HepG2 (cell line): ENCODE measurements at regions not wholly inside any gene's neighbourhood (a gene's known extent, or its start where the extent isn't known, plus 50 kb on each side); places are given as distances from the start of the nearest gene placed in this dataset.

Source experiments
- ATAC-seq: fragments of 200-7000 bp; cut with Tn5 transposase; 3 replicates; pipeline ENCODE4 v1.9.1; 2020; ENCODE audit warnings: mild to moderate bottlenecking, moderate library complexity
- BruUV-seq: library from RNA; stranded (reverse); fragments of 400-500 nt; replicated peaks from 2 replicates; lab custom pipeline; 2021; lab: Mats Ljungman, UMichigan
- CTCF ChIA-PET: fragments of 300-600 bp; formaldehyde crosslinking; extraction: SDS; loops from one replicate; lab custom pipeline; 2021; ENCODE audit warnings: low total read pairs, inconsistent platforms, low intra/inter-chr PET ratio; lab: Yijun Ruan, JAX
- POLR2A ChIA-PET: fragments of 350-600 bp; sonication (Branson Sonifier 250); formaldehyde crosslinking; loops from one replicate; lab custom pipeline; 2020; ENCODE audit warnings: antibody characterized with exemption, inconsistent platforms; lab: Yijun Ruan, JAX
- DNase-seq: peaks from one replicate; pipeline ENCODE4 v3.0.0-alpha.2; 2015; ENCODE audit warnings: low spot score
- FAIRE-seq: peaks from 3 replicates; lab custom pipeline; 2011; peaks lifted over from hg19 to GRCh38; lab: Jason Lieb, UNC
- H2AFZ ChIP-seq: one replicate; pipeline ENCODE4 v1.6.1; 2011; ENCODE audit warnings: low read length, inconsistent platforms
- H3K27ac ChIP-seq: fragments of 300-600 bp; 3 replicates; pipeline ENCODE4 v1.8.0; 2011; ENCODE audit warnings: mixed run types, mild to moderate bottlenecking, mixed read lengths, low read length, inconsistent platforms; ENCODE audit not compliant: insufficient read depth; ENCODE audit errors: extremely low read length
- H3K27me3 ChIP-seq, 2 experiments: fragments of 200-600 bp in 1 of 2; 2 replicates in 1 of 2; 3 replicates in 1 of 2; pipeline versions ENCODE4 v1.6.0 to v1.8.0; 2011; ENCODE audit warnings: low read length in 2 of 2, mild to moderate bottlenecking in 2 of 2, moderate library complexity in 2 of 2, inconsistent platforms in 1 of 2; ENCODE audit not compliant: insufficient read depth in 2 of 2, control insufficient read depth in 1 of 2
- H3K36me3 ChIP-seq, 2 experiments: fragments of 200-600 bp in 1 of 2; replicated peaks in 1 of 2; 2 replicates in 1 of 2; 3 replicates in 1 of 2; pipeline versions ENCODE4 v1.5.1 to v1.8.0; 2011; ENCODE audit warnings: low read length in 2 of 2, inconsistent platforms in 1 of 2; ENCODE audit not compliant: insufficient read depth in 2 of 2, control insufficient read depth in 1 of 2
- H3K4me1 ChIP-seq: 2 replicates; pipeline ENCODE4 v1.5.1; 2012; ENCODE audit warnings: low read length, inconsistent platforms; ENCODE audit not compliant: insufficient read depth
- H3K4me2 ChIP-seq: 2 replicates; pipeline ENCODE4 v1.6.0; 2011; ENCODE audit warnings: low read depth, low read length, inconsistent platforms
- H3K4me3 ChIP-seq, 3 experiments: fragments of 200-600 bp in 1 of 3; sonication (generic), shearing (Covaris generic) in 1 of 3; replicated peaks in 1 of 3; 2 replicates each; pipeline ENCODE4 v1.5.1; 2011 to 2016; ENCODE audit warnings: low read length in 3 of 3, inconsistent platforms in 2 of 3, low read depth in 2 of 3, mild to moderate bottlenecking in 2 of 3, control low read depth in 1 of 3, mixed read lengths in 1 of 3; ENCODE audit not compliant: insufficient read depth in 1 of 3
- H3K79me2 ChIP-seq: one replicate; pipeline ENCODE4 v1.6.1; 2011; ENCODE audit warnings: low read length, inconsistent platforms; ENCODE audit not compliant: insufficient read depth
- H3K9ac ChIP-seq: 2 replicates; pipeline ENCODE4 v1.6.0; 2011; ENCODE audit warnings: mild to moderate bottlenecking, low read depth, low read length, inconsistent platforms; ENCODE audit not compliant: insufficient read depth
- H3K9me3 ChIP-seq: 2 replicates; pipeline ENCODE4 v1.5.1; 2012; ENCODE audit warnings: mild to moderate bottlenecking, low read length
- H4K20me1 ChIP-seq: 2 replicates; pipeline ENCODE4 v1.6.0; 2011; ENCODE audit warnings: inconsistent platforms, mild to moderate bottlenecking, low read length, moderate library complexity; ENCODE audit not compliant: insufficient read depth
- ARID2 ChIP-seq: sonication (generic); formaldehyde crosslinking; IDR thresholded peaks from 2 replicates; pipeline ENCODE4 v1.8.1; 2022; ENCODE audit warnings: mild to moderate bottlenecking, missing genetic modification reagents, borderline replicate concordance
- CHCHD3 ChIP-seq: sonication (generic); formaldehyde crosslinking; IDR thresholded peaks from 2 replicates; pipeline ENCODE4 v1.8.0; 2022; ENCODE audit warnings: mild to moderate bottlenecking, missing genetic modification reagents, moderate library complexity
- HIVEP1 ChIP-seq: sonication (generic); formaldehyde crosslinking; IDR thresholded peaks from 2 replicates; pipeline ENCODE4 v1.4.0; 2020; ENCODE audit warnings: mild to moderate bottlenecking, missing genetic modification reagents
- HMGA1 ChIP-seq: sonication (generic); formaldehyde crosslinking; conservative IDR thresholded peaks from 2 replicates; pipeline ENCODE4 v1.4.0; 2020; ENCODE audit warnings: missing genetic modification reagents
- KAT8 ChIP-seq: IDR thresholded peaks from 2 replicates; pipeline ENCODE4 v1.6.1; 2016; ENCODE audit warnings: missing genetic modification reagents, missing compliant biosample characterization
- MXI1 ChIP-seq: IDR thresholded peaks from 3 replicates; pipeline ENCODE4 v1.6.1; 2012; ENCODE audit warnings: low read depth, low read length, inconsistent platforms, borderline replicate concordance
- NFRKB ChIP-seq: fragments of 450-650 bp; IDR thresholded peaks from 2 replicates; pipeline ENCODE4 v1.6.1; 2017
- NFYB ChIP-seq: sonication (generic); formaldehyde crosslinking; IDR thresholded peaks from 2 replicates; pipeline ENCODE4 v1.4.0; 2020; ENCODE audit warnings: missing genetic modification reagents
- PPARG ChIP-seq: conservative IDR thresholded peaks from 2 replicates; pipeline ENCODE4 v1.6.1; 2016; ENCODE audit warnings: missing biosample characterization, missing genetic modification reagents
- PTBP1 ChIP-seq: fragments of 200-400 bp; formaldehyde crosslinking; IDR thresholded peaks from 2 replicates; pipeline ENCODE4 v1.6.1; 2018; ENCODE audit warnings: low read length, low read depth; ENCODE audit not compliant: poor library complexity, severe bottlenecking
- ZFP36 ChIP-seq: fragments of 150-350 bp; IDR thresholded peaks from 2 replicates; pipeline ENCODE4 v1.6.1; 2018; ENCODE audit warnings: borderline replicate concordance, low read length, low read depth; ENCODE audit not compliant: partially characterized antibody
- ZFP82 ChIP-seq: sonication (generic); formaldehyde crosslinking; IDR thresholded peaks from 2 replicates; pipeline ENCODE4 v1.5.1; 2020; ENCODE audit warnings: mild to moderate bottlenecking, missing genetic modification reagents, borderline replicate concordance
- ZNF354B ChIP-seq: sonication (generic); formaldehyde crosslinking; IDR thresholded peaks from 2 replicates; pipeline ENCODE4 v1.8.0; 2022; ENCODE audit warnings: mild to moderate bottlenecking, missing genetic modification reagents
- ZNF530 ChIP-seq: sonication (generic); formaldehyde crosslinking; IDR thresholded peaks from 2 replicates; pipeline ENCODE4 v1.5.0; 2020; ENCODE audit warnings: low read depth, mild to moderate bottlenecking, missing genetic modification reagents
- ZNF709 ChIP-seq: sonication (generic); formaldehyde crosslinking; IDR thresholded peaks from 2 replicates; pipeline ENCODE4 v1.5.0; 2020; ENCODE audit warnings: mild to moderate bottlenecking, missing genetic modification reagents
- ZNF749 ChIP-seq: sonication (generic); formaldehyde crosslinking; IDR thresholded peaks from 2 replicates; pipeline ENCODE4 v1.8.0; 2022; ENCODE audit warnings: mild to moderate bottlenecking, missing genetic modification reagents, moderate library complexity, borderline replicate concordance
- ZNF879 ChIP-seq: sonication (generic); formaldehyde crosslinking; IDR thresholded peaks from 2 replicates; pipeline ENCODE4 v1.8.1; 2023; ENCODE audit warnings: missing genetic modification reagents
- ZNF883 ChIP-seq: sonication (generic); formaldehyde crosslinking; IDR thresholded peaks from 2 replicates; pipeline ENCODE4 v1.5.1; 2020; ENCODE audit warnings: mild to moderate bottlenecking, missing genetic modification reagents; ENCODE audit errors: not compliant biosample characterization
- WGBS: methylation state at CpG from one replicate; pipeline ENCODE4 v1.1.6; 2017; ENCODE audit warnings: low lambda C conversion rate; 5-methylcytosine and 5-hydroxymethylcytosine counted together
- in situ Hi-C: cut with HindIII; loops from 2 replicates; pipeline ENCODE4 v1.10.0; 2017; ENCODE audit warnings: low pct_unique_long_range_greater_than_20kb; ENCODE audit not compliant: extremely low pct_ligation_motif_present
- intact Hi-C: fragments of 100-400 bp; cut with micrococcal nuclease; formaldehyde crosslinking; loops from one replicate; pipeline ENCODE4 v1.10.0; 2022; ENCODE audit not compliant: unreplicated experiment
- TF ChIP-seq, protein P1 (sequence below): IDR thresholded peaks from 2 replicates; pipeline ENCODE4 v1.6.1; 2012; ENCODE audit warnings: low read length, improper control_type of control experiment

DNA sequence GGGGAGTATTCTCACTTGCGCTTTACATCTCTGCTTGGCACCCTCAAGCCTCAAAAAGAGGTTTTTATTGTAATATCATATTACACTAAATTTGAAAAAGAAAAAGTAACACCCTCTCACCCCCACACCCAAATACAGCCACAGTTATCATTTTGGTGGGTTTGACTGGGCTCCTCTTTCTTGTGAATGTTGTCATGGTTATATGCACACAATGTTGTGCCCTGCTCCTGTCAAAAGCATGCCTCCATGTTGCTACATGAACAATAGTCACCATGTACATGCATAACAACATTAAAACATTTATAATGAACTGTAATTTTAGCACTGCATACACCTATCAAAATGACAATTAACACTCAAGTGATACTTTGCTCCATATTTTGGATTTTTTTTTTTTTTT, 100.2 kb downstream of the BCL2L11 start:
- in situ Hi-C loops (no loop called here), intact Hi-C loops (no loop called here)
- H2AFZ ChIP-seq, result no peak overlapping the region
- CTCF ChIA-PET, result no interaction called here
- POLR2A ChIA-PET, result no interaction called here
- no peak for ATAC-seq
- H3K9me3 ChIP-seq, result peaks cover 4% of the 10 kb centered on the region; the same call in 1 of the 2 replicates
- H3K9ac ChIP-seq, result no peak overlapping the region
- H3K4me2 ChIP-seq, result no peak overlapping the region
- TF ChIP-seq ZNF530 (CRISPR knock-in tag) (no peak), PPARG (CRISPR knock-in tag) (no peak), MXI1 (no peak), ZNF883 (CRISPR knock-in tag) (no peak), NFYB (CRISPR knock-in tag) (no peak), CHCHD3 (CRISPR knock-in tag) (no peak), PTBP1 (no peak), ZNF749 (CRISPR knock-in tag) (no peak), NFRKB (no peak), ZNF709 (CRISPR knock-in tag) (no peak), ZFP36 (no peak), HMGA1 (CRISPR knock-in tag) (no peak), ZNF879 (CRISPR knock-in tag) (no peak), ZFP82 (CRISPR knock-in tag) (no peak), ZNF354B (CRISPR knock-in tag) (no peak), KAT8 (no peak), HIVEP1 (CRISPR knock-in tag) (no peak), ARID2 (no peak)
- TF ChIP-seq, protein P1, sequence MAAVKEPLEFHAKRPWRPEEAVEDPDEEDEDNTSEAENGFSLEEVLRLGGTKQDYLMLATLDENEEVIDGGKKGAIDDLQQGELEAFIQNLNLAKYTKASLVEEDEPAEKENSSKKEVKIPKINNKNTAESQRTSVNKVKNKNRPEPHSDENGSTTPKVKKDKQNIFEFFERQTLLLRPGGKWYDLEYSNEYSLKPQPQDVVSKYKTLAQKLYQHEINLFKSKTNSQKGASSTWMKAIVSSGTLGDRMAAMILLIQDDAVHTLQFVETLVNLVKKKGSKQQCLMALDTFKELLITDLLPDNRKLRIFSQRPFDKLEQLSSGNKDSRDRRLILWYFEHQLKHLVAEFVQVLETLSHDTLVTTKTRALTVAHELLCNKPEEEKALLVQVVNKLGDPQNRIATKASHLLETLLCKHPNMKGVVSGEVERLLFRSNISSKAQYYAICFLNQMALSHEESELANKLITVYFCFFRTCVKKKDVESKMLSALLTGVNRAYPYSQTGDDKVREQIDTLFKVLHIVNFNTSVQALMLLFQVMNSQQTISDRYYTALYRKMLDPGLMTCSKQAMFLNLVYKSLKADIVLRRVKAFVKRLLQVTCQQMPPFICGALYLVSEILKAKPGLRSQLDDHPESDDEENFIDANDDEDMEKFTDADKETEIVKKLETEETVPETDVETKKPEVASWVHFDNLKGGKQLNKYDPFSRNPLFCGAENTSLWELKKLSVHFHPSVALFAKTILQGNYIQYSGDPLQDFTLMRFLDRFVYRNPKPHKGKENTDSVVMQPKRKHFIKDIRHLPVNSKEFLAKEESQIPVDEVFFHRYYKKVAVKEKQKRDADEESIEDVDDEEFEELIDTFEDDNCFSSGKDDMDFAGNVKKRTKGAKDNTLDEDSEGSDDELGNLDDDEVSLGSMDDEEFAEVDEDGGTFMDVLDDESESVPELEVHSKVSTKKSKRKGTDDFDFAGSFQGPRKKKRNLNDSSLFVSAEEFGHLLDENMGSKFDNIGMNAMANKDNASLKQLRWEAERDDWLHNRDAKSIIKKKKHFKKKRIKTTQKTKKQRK, result no peak
- FAIRE-seq, result no peak
- 100% methylated on average over 1 of the region's 1 CpG for WGBS
- no peaks in the 10 kb centered on the region for H3K27me3 ChIP-seq
- H3K4me3 ChIP-seq, result no peak overlapping the region
- DNase-seq, result no peak
- no peaks in the 10 kb centered on the region for H3K79me2 ChIP-seq
- no peaks in the 10 kb centered on the region for H3K4me1 ChIP-seq
- H3K36me3 ChIP-seq, result peaks cover 0 to 6% of the 10 kb centered on the region in 2 experiments; a peak in 3 of 5 replicates
- H3K27ac ChIP-seq, result no peak overlapping the region
- BruUV-seq, result no TSS peak
- no peaks in the 10 kb centered on the region for H4K20me1 ChIP-seq
